Loucy (cell line): ENCODE measurements at regions not wholly inside any gene's neighbourhood (a gene's known extent, or its start where the extent isn't known, plus 50 kb on each side); places are given as distances from the start of the nearest gene placed in this dataset.
"Not testable (repeated sequence)": the region's sequence is repeated elsewhere in the genome, so short reads cannot be mapped to it uniquely, and the experiment has no call there.

Source experiments
- EZH2phosphoT487 ChIP-seq: fragments of 200-600 bp; IDR thresholded peaks from 2 replicates; pipeline ENCODE4 v1.6.1; 2018; ENCODE audit warnings: antibody characterized with exemption, mild to moderate bottlenecking, moderate library complexity, borderline replicate concordance
- TF ChIP-seq, protein P1 (sequence below): fragments of 200-600 bp; sonication (generic); conservative IDR thresholded peaks from 2 replicates; pipeline ENCODE4 v1.5.1; 2014; ENCODE audit warnings: mild to moderate bottlenecking, antibody characterized with exemption, low read length

GRCh38 chr6:82551311-82551710 lies 187.7 kb downstream of the TPBG start:
- TF ChIP-seq, protein P1, sequence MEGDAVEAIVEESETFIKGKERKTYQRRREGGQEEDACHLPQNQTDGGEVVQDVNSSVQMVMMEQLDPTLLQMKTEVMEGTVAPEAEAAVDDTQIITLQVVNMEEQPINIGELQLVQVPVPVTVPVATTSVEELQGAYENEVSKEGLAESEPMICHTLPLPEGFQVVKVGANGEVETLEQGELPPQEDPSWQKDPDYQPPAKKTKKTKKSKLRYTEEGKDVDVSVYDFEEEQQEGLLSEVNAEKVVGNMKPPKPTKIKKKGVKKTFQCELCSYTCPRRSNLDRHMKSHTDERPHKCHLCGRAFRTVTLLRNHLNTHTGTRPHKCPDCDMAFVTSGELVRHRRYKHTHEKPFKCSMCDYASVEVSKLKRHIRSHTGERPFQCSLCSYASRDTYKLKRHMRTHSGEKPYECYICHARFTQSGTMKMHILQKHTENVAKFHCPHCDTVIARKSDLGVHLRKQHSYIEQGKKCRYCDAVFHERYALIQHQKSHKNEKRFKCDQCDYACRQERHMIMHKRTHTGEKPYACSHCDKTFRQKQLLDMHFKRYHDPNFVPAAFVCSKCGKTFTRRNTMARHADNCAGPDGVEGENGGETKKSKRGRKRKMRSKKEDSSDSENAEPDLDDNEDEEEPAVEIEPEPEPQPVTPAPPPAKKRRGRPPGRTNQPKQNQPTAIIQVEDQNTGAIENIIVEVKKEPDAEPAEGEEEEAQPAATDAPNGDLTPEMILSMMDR, result not testable (repeated sequence)
- not testable (repeated sequence) for TF ChIP-seq EZH2phosphoT487
